Testis (tissue), 2 donors: ENCODE measurements at regions not wholly inside any gene's neighbourhood (a gene's known extent, or its start where the extent isn't known, plus 50 kb on each side); places are given as distances from the start of the nearest gene placed in this dataset.

Source experiments
- DNase-seq: peaks from one replicate; pipeline ENCODE4 v3.0.0-alpha.2; 2019
- H3K27ac ChIP-seq, 2 donors: fragments of 200-600 bp; sonication (generic); one replicate each; pipeline ENCODE4 v1.5.1; 2019
- H3K27me3 ChIP-seq: fragments of 200-600 bp; sonication (generic); one replicate; pipeline ENCODE4 v1.5.1; 2019
- H3K36me3 ChIP-seq: fragments of 200-600 bp; sonication (generic); one replicate; pipeline ENCODE4 v1.5.1; 2017; ENCODE audit warnings: low read depth; ENCODE audit errors: missing control alignments
- H3K4me1 ChIP-seq: fragments of 200-600 bp; sonication (generic); one replicate; pipeline ENCODE4 v1.5.1; 2019
- H3K4me3 ChIP-seq, 2 donors: fragments of 200-600 bp; sonication (generic); one replicate each; pipeline ENCODE4 v1.5.1; 2017 to 2019
- H3K9me3 ChIP-seq: fragments of 200-600 bp; sonication (generic); one replicate; pipeline ENCODE4 v1.5.1; 2017
- CTCF ChIP-seq, 3 experiments: fragments of 450-650 bp in 2 of 3; fragments of 200-600 bp in 1 of 3; sonication (generic) in 1 of 3; IDR thresholded peaks; one replicate each; pipeline ENCODE4 v1.5.1; 2016 to 2019; ENCODE audit warnings: antibody characterized with exemption in 3 of 3, mild to moderate bottlenecking in 2 of 3, moderate library complexity in 1 of 3
- POLR2A ChIP-seq: fragments of 450-650 bp; IDR thresholded peaks from one replicate; pipeline ENCODE4 v1.6.1; 2017; ENCODE audit warnings: antibody characterized with exemption, mild to moderate bottlenecking, moderate library complexity
- WGBS, 2 donors: methylation state at CpG; one replicate each; pipeline ENCODE4 v1.1.5; 2018; 5-methylcytosine and 5-hydroxymethylcytosine counted together
- intact Hi-C: fragments of 100-400 bp; cut with DNase I; formaldehyde crosslinking; loops from one replicate; pipeline ENCODE4 v1.15.1; 2023; ENCODE audit warnings: low total_unique reads

DNA sequence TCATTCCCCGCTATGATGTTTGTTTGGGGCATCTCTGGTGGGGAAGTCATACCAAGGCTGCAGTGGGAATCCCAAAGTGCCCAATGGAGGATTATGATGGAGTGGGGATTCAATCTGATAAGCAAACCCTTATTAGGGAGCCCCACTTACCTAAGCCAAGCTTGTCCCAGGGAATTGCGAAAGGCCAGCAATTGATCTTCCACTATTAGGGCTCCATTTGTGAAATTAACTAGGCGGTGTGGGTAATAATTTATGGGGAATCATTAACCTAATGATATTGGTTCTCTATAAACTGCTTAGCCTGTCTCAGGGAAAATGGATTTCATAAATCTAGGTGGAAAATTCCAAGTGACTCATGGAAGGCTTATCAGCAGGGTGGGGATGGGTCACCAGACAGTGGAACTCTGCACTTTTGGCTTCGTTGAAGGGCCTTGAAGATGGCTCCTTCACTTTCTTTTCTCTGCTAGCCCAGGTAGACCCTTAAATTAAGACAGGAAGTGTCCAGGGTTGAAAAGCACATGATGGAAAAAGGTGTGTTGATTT lies 113.0 kb upstream of the WSCD2 start:
- no peaks in the 10 kb centered on the region for H3K9me3 ChIP-seq
- TF ChIP-seq POLR2A (no peak), CTCF (IDR thresholded peaks at IDR 0.05) (no peak)
- H3K27me3 ChIP-seq = no peaks in the 10 kb centered on the region
- intact Hi-C loops = no loop called here
- H3K36me3 ChIP-seq = no peaks in the 10 kb centered on the region
- DNase-seq = no peak
- H3K4me1 ChIP-seq = no peaks in the 10 kb centered on the region
- no peak overlapping the region for H3K27ac ChIP-seq
- 77 to 79% methylated on average over 4 of the region's 4 CpGs for WGBS, 2 donors
- H3K4me3 ChIP-seq = no peak overlapping the region

DNA sequence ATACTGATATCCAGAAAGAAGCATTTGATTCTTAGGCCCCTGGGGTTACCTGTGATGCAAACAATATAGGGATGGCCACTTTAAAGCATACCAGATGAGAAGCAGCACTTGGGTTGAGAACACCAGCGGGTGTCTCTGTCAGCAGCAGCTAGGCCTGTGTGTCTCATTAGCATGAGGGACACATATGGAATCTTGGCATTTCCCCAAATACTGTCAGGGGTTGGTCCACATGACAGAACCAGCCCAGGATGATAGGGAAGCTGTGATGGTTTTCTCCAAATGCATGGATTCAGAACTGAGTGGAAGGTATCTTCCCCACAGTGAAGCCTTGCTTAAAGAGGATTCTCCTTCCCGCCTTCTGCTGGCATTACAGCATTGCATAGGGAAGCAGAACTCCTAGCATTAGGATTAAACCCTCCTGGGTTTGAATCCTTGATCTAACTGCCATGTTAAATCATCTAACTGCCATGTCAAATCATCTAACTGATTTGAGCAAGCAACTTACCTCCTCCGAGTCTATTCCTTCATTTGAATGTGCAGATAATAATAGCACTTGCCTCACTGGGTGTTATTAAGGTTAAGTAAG lies 111.5 kb upstream of the WSCD2 start:
- intact Hi-C loops = no loop called here
- WGBS, 2 donors = 77 to 81% methylated on average over 3 of the region's 3 CpGs
- H3K4me3 ChIP-seq = no peak overlapping the region
- no peak for DNase-seq
- H3K4me1 ChIP-seq = no peaks in the 10 kb centered on the region
- TF ChIP-seq POLR2A = no peak
- no peak for TF ChIP-seq CTCF (IDR thresholded peaks at IDR 0.05)
- H3K27me3 ChIP-seq = no peaks in the 10 kb centered on the region
- no peak overlapping the region for H3K27ac ChIP-seq
- no peaks in the 10 kb centered on the region for H3K9me3 ChIP-seq
- no peaks in the 10 kb centered on the region for H3K36me3 ChIP-seq

GRCh38 chr12:108019862-108020261 lies 109.2 kb upstream of the WSCD2 start:
- intact Hi-C loops = no loop called here
- H3K36me3 ChIP-seq = no peaks in the 10 kb centered on the region
- H3K4me1 ChIP-seq = no peaks in the 10 kb centered on the region
- WGBS, 2 donors = 73 to 77% methylated on average over 2 of the region's 2 CpGs
- no peak overlapping the region for H3K4me3 ChIP-seq
- H3K9me3 ChIP-seq = no peaks in the 10 kb centered on the region
- no peaks in the 10 kb centered on the region for H3K27me3 ChIP-seq
- TF ChIP-seq POLR2A = no peak
- TF ChIP-seq CTCF (IDR thresholded peaks at IDR 0.05) = no peak
- H3K27ac ChIP-seq = no peak overlapping the region
- DNase-seq = no peak

DNA sequence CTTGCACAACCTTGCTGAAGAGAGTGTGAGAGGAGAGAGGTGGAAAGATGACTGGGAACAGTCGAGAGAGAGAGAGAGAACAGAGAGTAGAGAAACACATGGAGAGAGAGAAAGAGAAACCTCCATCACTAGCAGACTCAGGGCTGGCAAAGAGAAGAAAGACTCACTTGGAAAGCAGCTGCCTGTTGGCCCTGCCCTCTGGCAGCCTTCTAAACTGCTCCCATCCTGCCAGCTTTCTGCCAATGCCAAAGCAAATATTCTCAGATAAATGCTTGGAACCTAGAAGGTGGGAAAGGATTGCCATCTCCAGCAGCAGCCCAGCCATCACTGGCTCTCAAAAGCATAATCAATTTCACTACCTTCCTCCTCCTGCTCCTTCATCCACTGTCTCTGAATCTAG lies 107.9 kb upstream of the WSCD2 start:
- Histone ChIP-seq H3K36me3 (no peaks in the 10 kb centered on the region), H3K27me3 (no peaks in the 10 kb centered on the region), H3K4me1 (no peaks in the 10 kb centered on the region), H3K9me3 (no peaks in the 10 kb centered on the region), H3K4me3 (no peak overlapping the region), H3K27ac (no peak overlapping the region)
- intact Hi-C loops = no loop called here
- TF ChIP-seq POLR2A (no peak), CTCF (IDR thresholded peaks at IDR 0.05) (no peak)
- 67 to 68% methylated on average over 1 of the region's 1 CpG for WGBS, 2 donors
- DNase-seq = no peak

- no peak overlapping the region for H3K4me3 ChIP-seq
- no peak for DNase-seq
- WGBS, 2 donors = 83 to 93% methylated on average over 2 of the region's 2 CpGs
- intact Hi-C loops = no loop called here
- no peaks in the 10 kb centered on the region for H3K9me3 ChIP-seq
- TF ChIP-seq CTCF (IDR thresholded peaks at IDR 0.05) (no peak), POLR2A (no peak)
- H3K4me1 ChIP-seq = no peaks in the 10 kb centered on the region
- H3K36me3 ChIP-seq = no peaks in the 10 kb centered on the region
- H3K27ac ChIP-seq = no peak overlapping the region
- no peaks in the 10 kb centered on the region for H3K27me3 ChIP-seq
These were observed 107.1 kb upstream of the WSCD2 start for GRCh38 chr12:108021949-108022522.
